ENCODE measurements at regions not wholly inside any gene's neighbourhood (a gene's known extent, or its start where the extent isn't known, plus 50 kb on each side); places are given as distances from the start of the nearest gene placed in this dataset.

- no peak for TF ChIP-seq SIN3A (IDR thresholded peaks at IDR 0.05; ENCODE audit: borderline replicate concordance, insufficient read depth, low read length)
- no peak for TF ChIP-seq FOXP2 (optimal IDR thresholded peaks at IDR 0.05; ENCODE audit: borderline replicate concordance, extremely low read depth, extremely low read length, insufficient read depth)
- TF ChIP-seq, protein P1, sequence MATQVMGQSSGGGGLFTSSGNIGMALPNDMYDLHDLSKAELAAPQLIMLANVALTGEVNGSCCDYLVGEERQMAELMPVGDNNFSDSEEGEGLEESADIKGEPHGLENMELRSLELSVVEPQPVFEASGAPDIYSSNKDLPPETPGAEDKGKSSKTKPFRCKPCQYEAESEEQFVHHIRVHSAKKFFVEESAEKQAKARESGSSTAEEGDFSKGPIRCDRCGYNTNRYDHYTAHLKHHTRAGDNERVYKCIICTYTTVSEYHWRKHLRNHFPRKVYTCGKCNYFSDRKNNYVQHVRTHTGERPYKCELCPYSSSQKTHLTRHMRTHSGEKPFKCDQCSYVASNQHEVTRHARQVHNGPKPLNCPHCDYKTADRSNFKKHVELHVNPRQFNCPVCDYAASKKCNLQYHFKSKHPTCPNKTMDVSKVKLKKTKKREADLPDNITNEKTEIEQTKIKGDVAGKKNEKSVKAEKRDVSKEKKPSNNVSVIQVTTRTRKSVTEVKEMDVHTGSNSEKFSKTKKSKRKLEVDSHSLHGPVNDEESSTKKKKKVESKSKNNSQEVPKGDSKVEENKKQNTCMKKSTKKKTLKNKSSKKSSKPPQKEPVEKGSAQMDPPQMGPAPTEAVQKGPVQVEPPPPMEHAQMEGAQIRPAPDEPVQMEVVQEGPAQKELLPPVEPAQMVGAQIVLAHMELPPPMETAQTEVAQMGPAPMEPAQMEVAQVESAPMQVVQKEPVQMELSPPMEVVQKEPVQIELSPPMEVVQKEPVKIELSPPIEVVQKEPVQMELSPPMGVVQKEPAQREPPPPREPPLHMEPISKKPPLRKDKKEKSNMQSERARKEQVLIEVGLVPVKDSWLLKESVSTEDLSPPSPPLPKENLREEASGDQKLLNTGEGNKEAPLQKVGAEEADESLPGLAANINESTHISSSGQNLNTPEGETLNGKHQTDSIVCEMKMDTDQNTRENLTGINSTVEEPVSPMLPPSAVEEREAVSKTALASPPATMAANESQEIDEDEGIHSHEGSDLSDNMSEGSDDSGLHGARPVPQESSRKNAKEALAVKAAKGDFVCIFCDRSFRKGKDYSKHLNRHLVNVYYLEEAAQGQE (IDR thresholded peaks at IDR 0.05; ENCODE audit: insufficient read depth in 1 of 2, low read depth in 2 of 2, low read length in 2 of 2), result no peak
- no peak for TF ChIP-seq POLR2AphosphoS5 (IDR thresholded peaks at IDR 0.05; ENCODE audit: low read depth, low read length)
- TF ChIP-seq TAF1 (IDR thresholded peaks at IDR 0.05; ENCODE audit: borderline replicate concordance, insufficient read depth, low read length), result no peak
Measured at GRCh38 chr12:118617611-118618450, 241.5 kb downstream of the SUDS3 start.

GRCh38 chr12:118618695-118619094 is 242.3 kb downstream of the SUDS3 start:
- TF ChIP-seq FOXP2 (optimal IDR thresholded peaks at IDR 0.05; ENCODE audit: borderline replicate concordance, extremely low read depth, extremely low read length, insufficient read depth) (no peak), POLR2AphosphoS5 (IDR thresholded peaks at IDR 0.05; ENCODE audit: low read depth, low read length) (no peak), SIN3A (IDR thresholded peaks at IDR 0.05; ENCODE audit: borderline replicate concordance, insufficient read depth, low read length) (no peak)
- TF ChIP-seq, protein P1 (IDR thresholded peaks at IDR 0.05; ENCODE audit: insufficient read depth in 1 of 2, low read depth in 2 of 2, low read length in 2 of 2), result no peak

DNA sequence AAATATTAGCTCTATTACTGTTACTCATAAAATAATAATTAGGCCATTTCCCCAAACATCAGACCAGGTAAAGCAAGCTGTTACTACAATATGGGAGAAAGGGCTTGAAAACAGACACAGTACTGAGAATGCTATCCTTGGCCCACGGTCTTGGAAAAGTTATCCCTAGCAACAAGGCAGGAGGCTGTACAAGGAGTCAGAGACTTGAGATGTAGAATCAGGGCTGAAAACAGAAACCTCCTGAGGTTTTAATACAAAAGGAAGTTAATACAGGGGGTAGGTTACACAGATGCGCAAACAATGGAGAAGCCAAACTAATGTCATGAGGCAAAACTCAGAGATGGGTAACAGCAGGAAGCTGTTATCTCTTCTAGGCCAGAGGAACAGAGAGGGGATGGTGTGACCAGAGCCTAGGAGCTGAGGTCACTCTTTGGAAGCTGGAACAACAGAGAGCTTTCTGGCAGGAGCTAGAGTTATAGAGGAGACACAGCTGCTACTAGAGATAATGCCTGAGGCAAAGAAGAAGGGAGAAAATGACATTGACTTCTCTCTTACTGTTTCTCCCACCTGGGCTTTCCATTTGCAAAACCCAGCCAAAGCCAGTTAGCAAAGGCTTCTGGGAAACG is 248.8 kb downstream of the SUDS3 start:
- TF ChIP-seq POLR2AphosphoS5 (IDR thresholded peaks at IDR 0.05; ENCODE audit: low read depth, low read length), result no peak
- no peak for TF ChIP-seq TAF1 (IDR thresholded peaks at IDR 0.05; ENCODE audit: borderline replicate concordance, insufficient read depth, low read length)
- no peak for TF ChIP-seq FOXP2 (optimal IDR thresholded peaks at IDR 0.05; ENCODE audit: borderline replicate concordance, extremely low read depth, extremely low read length, insufficient read depth)
- TF ChIP-seq SIN3A (IDR thresholded peaks at IDR 0.05; ENCODE audit: borderline replicate concordance, insufficient read depth, low read length), result no peak
- TF ChIP-seq, protein P1 (IDR thresholded peaks at IDR 0.05; ENCODE audit: insufficient read depth in 1 of 2, low read depth in 2 of 2, low read length in 2 of 2), result no peak

- no peak for TF ChIP-seq POLR2AphosphoS5 (IDR thresholded peaks at IDR 0.05; ENCODE audit: low read depth, low read length)
- TF ChIP-seq, protein P1 (IDR thresholded peaks at IDR 0.05; ENCODE audit: insufficient read depth in 1 of 2, low read depth in 2 of 2, low read length in 2 of 2), result peak; percentile 75 to 96
Measured at GRCh38 chr12:118633071-118633470, 256.7 kb downstream of the SUDS3 start.
